ENCODE measurements at regions not wholly inside any gene's neighbourhood (a gene's known extent, or its start where the extent isn't known, plus 50 kb on each side); places are given as distances from the start of the nearest gene placed in this dataset.

GRCh38 chr4:131063878-131064277, 1967.9 kb downstream of the C4orf33 start:
- no peak overlapping the region for H3K27ac Mint-ChIP-seq
- no peak for DNase-seq
- no peaks in the 10 kb centered on the region for H3K4me1 Mint-ChIP-seq

DNA sequence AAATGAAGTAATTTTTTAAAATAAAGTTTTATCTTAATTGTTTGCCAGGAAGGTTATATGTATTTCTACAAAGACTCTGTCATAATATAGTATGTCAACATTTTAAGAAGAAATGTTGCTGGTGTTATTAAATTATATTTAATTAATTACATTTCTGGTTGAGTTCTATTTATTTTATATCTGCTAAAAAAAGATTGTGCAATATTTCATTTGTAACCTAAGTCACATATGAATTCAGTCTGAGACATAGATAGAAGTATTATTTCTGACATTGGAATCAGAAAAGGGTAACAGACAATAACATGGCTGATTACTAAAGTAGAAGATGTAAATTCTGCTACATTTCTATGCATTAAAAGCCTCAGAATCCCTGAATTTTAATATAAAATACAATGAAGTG, 1985.1 kb downstream of the C4orf33 start:
- Mint-ChIP-seq H3K4me1 (no peaks in the 10 kb centered on the region), H3K27me3 (ENCODE audit: low read depth in 3 of 3) (peaks cover 0 to 3% (median 2%) of the 10 kb centered on the region in 3 donors), H3K9me3 (peaks cover 0 to 9% (median 5%) of the 10 kb centered on the region in 6 donors)

More at GRCh38 chr4:131063878-131064277, 1967.9 kb downstream of the C4orf33 start:
- Mint-ChIP-seq H3K27me3 (ENCODE audit: low read depth in 3 of 3) (peaks cover 0 to 1% (median 0%) of the 10 kb centered on the region in 3 donors), H3K9me3 (peaks cover 9 to 48% (median 29%) of the 10 kb centered on the region in 6 donors), H3K4me3 (no peak overlapping the region), H3K36me3 (peaks cover 0 to 4% (median 0%) of the 10 kb centered on the region in 3 donors)

GRCh38 chr4:131084997-131085396, 1989.0 kb downstream of the C4orf33 start:
- Mint-ChIP-seq H3K27me3 (ENCODE audit: low read depth in 3 of 3) (peaks cover 0 to 2% (median 0%) of the 10 kb centered on the region in 3 donors), H3K4me1 (no peaks in the 10 kb centered on the region), H3K36me3 (no peaks in the 10 kb centered on the region), H3K4me3 (no peak overlapping the region), H3K9me3 (peaks cover 2 to 19% (median 8%) of the 10 kb centered on the region in 6 donors), H3K27ac (no peak overlapping the region)
- no peak for DNase-seq

More for the DNA sequence above, 1985.1 kb downstream of the C4orf33 start:
- Mint-ChIP-seq H3K36me3 (no peaks in the 10 kb centered on the region), H3K4me3 (no peak overlapping the region), H3K27ac (no peak overlapping the region)
- no peak for DNase-seq

DNA sequence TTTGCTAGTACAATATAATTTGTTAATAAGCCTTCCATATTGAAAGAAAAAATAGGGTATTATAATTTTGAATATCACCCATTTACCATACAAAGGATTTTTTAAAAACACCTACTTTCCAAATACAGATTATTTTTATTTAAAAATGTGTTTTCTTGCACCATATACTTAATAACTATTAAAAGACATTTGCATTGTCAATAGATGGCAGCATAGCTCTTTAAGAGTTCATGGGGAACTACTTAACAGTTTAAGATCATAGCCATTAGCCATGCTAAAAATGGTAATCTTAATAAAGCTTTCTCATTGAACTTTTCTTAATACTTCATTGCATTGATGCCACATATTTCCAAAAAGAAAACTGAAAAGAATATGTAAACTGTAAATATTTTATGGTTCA, 1995.9 kb downstream of the C4orf33 start:
- no peak overlapping the region for H3K27ac Mint-ChIP-seq
- DNase-seq: no peak
- H3K36me3 Mint-ChIP-seq: no peaks in the 10 kb centered on the region
- no peaks in the 10 kb centered on the region for H3K27me3 Mint-ChIP-seq (ENCODE audit: low read depth in 3 of 3)
- no peaks in the 10 kb centered on the region for H3K4me1 Mint-ChIP-seq
- H3K4me3 Mint-ChIP-seq: no peak overlapping the region
- H3K9me3 Mint-ChIP-seq: peaks cover 0 to 17% (median 8%) of the 10 kb centered on the region in 6 donors

GRCh38 chr4:131093303-131093702, 1997.4 kb downstream of the C4orf33 start:
- Mint-ChIP-seq H3K4me1 (no peaks in the 10 kb centered on the region), H3K4me3 (no peak overlapping the region), H3K9me3 (peaks cover 0 to 15% (median 7%) of the 10 kb centered on the region in 6 donors), H3K27me3 (ENCODE audit: low read depth in 3 of 3) (no peaks in the 10 kb centered on the region), H3K27ac (no peak overlapping the region), H3K36me3 (no peaks in the 10 kb centered on the region)
- no peak for DNase-seq

DNA sequence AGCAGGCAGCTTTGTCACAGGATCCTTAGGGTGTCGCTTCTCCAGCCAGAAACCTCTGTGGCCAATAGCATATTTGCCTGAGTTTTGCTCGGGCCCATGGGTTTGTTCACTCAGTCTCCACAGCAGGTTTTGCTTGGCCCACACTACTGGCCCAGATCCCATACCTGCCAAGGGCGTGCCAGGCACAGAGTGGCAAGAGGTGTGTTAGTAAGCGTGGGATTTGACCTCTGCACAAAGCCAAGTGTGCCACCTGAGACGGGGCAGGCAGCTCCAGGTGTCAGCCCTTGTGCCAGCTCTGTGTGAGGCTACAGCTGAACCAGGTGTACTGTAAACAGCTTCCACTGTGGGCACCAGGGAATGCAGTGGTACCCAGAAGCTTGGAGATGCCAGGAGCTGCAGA, 2003.0 kb downstream of the C4orf33 start:
- Mint-ChIP-seq H3K36me3 (peaks cover 0 to 3% (median 0%) of the 10 kb centered on the region in 3 donors), H3K27ac (no peak overlapping the region)

GRCh38 chr4:131113273-131113672, 2017.3 kb downstream of the C4orf33 start:
- Mint-ChIP-seq H3K27me3 (ENCODE audit: low read depth in 3 of 3) (peaks cover 0 to 1% (median 0%) of the 10 kb centered on the region in 3 donors), H3K4me1 (no peaks in the 10 kb centered on the region), H3K4me3 (no peak overlapping the region), H3K9me3 (peaks cover 0 to 25% (median 7%) of the 10 kb centered on the region in 6 donors), H3K36me3 (no peaks in the 10 kb centered on the region), H3K27ac (no peak overlapping the region)
- DNase-seq: no peak

More for the DNA sequence above, 2003.0 kb downstream of the C4orf33 start:
- no peak overlapping the region for H3K4me3 Mint-ChIP-seq
- H3K27me3 Mint-ChIP-seq (ENCODE audit: low read depth in 3 of 3): no peaks in the 10 kb centered on the region
- H3K9me3 Mint-ChIP-seq: peaks cover 4 to 26% (median 19%) of the 10 kb centered on the region in 6 donors
- no peak for DNase-seq
- no peaks in the 10 kb centered on the region for H3K4me1 Mint-ChIP-seq

DNA sequence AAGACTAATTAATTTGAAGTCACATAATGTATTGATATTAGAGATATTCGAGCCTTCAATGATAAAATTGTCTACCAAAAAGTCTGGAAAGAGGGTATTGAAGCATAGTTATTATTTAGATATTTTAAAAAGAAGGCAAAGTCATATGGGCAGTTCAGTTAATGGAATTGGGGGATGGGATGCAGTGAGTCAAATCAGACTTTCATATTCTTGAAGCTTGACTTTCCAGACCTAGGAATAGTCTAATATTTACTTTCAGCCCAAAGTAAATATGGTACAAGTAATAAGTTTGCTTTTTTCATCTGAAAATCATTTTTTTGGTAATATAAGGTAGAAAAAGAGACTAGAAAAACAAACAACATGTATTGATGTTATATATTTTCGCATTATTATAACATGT, 2017.8 kb downstream of the C4orf33 start:
- DNase-seq: no peak
- H3K27me3 Mint-ChIP-seq (ENCODE audit: low read depth in 3 of 3): peaks cover 0 to 1% (median 0%) of the 10 kb centered on the region in 3 donors
- H3K9me3 Mint-ChIP-seq: peaks cover 0 to 26% (median 7%) of the 10 kb centered on the region in 6 donors
- no peaks in the 10 kb centered on the region for H3K36me3 Mint-ChIP-seq
- no peaks in the 10 kb centered on the region for H3K4me1 Mint-ChIP-seq
- H3K27ac Mint-ChIP-seq: no peak overlapping the region
- no peak overlapping the region for H3K4me3 Mint-ChIP-seq

GRCh38 chr4:131119661-131120060, 2023.7 kb downstream of the C4orf33 start:
- peaks cover 0 to 18% (median 4%) of the 10 kb centered on the region in 6 donors for H3K9me3 Mint-ChIP-seq
- DNase-seq: no peak
- H3K27ac Mint-ChIP-seq: no peak overlapping the region
- peaks cover 0 to 1% (median 0%) of the 10 kb centered on the region in 3 donors for H3K27me3 Mint-ChIP-seq (ENCODE audit: low read depth in 3 of 3)
- no peaks in the 10 kb centered on the region for H3K36me3 Mint-ChIP-seq
- H3K4me3 Mint-ChIP-seq: no peak overlapping the region
- no peaks in the 10 kb centered on the region for H3K4me1 Mint-ChIP-seq

DNA sequence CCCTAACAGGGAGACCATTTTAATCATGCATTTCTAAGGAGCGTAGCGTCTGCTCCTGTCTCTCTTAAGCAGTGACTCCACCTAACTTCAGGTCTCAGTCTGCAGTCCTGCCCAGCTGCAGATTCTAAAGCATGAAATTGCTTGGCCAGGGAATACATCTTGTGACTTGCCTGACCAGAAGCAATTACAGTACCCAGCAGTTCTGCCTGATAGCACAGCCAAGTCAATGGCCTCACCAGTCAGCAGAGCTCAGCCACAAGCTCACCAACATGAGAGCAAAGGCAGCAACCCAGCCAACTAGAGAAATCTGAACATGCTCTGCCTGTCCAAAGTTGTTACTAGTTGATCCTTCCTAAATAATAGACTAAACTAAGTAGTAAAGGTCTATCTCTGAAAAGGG, 2011.9 kb upstream of the PCDH10 start:
- Mint-ChIP-seq H3K36me3 (peaks cover 0 to 6% (median 0%) of the 10 kb centered on the region in 3 donors), H3K4me3 (no peak overlapping the region), H3K27ac (no peak overlapping the region), H3K4me1 (no peaks in the 10 kb centered on the region), H3K27me3 (ENCODE audit: low read depth in 3 of 3) (no peaks in the 10 kb centered on the region), H3K9me3 (peaks cover 12 to 33% (median 24%) of the 10 kb centered on the region in 6 donors)
- DNase-seq: no peak

GRCh38 chr4:131159261-131159660, 1989.8 kb upstream of the PCDH10 start:
- H3K4me3 Mint-ChIP-seq: no peak overlapping the region
- no peak overlapping the region for H3K27ac Mint-ChIP-seq
- no peaks in the 10 kb centered on the region for H3K27me3 Mint-ChIP-seq (ENCODE audit: low read depth in 3 of 3)
- H3K36me3 Mint-ChIP-seq: no peaks in the 10 kb centered on the region
- no peaks in the 10 kb centered on the region for H3K4me1 Mint-ChIP-seq
- H3K9me3 Mint-ChIP-seq: peaks cover 2 to 33% (median 12%) of the 10 kb centered on the region in 6 donors
- no peak for DNase-seq

- H3K27ac Mint-ChIP-seq: no peak overlapping the region
- no peak overlapping the region for H3K4me3 Mint-ChIP-seq
- H3K27me3 Mint-ChIP-seq (ENCODE audit: low read depth in 3 of 3): no peaks in the 10 kb centered on the region
Measured at GRCh38 chr4:131192318-131192717, 1956.8 kb upstream of the PCDH10 start.

GRCh38 chr4:131207589-131207988, 1941.5 kb upstream of the PCDH10 start:
- H3K36me3 Mint-ChIP-seq: no peaks in the 10 kb centered on the region
- DNase-seq: no peak
- H3K4me1 Mint-ChIP-seq: no peaks in the 10 kb centered on the region
- H3K4me3 Mint-ChIP-seq: no peak overlapping the region
- no peak overlapping the region for H3K27ac Mint-ChIP-seq
- H3K9me3 Mint-ChIP-seq: peaks cover 0 to 33% (median 8%) of the 10 kb centered on the region in 6 donors
- H3K27me3 Mint-ChIP-seq (ENCODE audit: low read depth in 3 of 3): peaks cover 0 to 1% (median 0%) of the 10 kb centered on the region in 3 donors

More at GRCh38 chr4:131192318-131192717, 1956.8 kb upstream of the PCDH10 start:
- H3K4me1 Mint-ChIP-seq: no peaks in the 10 kb centered on the region
- H3K36me3 Mint-ChIP-seq: peaks cover 0 to 7% (median 0%) of the 10 kb centered on the region in 3 donors
- peaks cover 11 to 35% (median 21%) of the 10 kb centered on the region in 6 donors for H3K9me3 Mint-ChIP-seq
- no peak for DNase-seq

DNA sequence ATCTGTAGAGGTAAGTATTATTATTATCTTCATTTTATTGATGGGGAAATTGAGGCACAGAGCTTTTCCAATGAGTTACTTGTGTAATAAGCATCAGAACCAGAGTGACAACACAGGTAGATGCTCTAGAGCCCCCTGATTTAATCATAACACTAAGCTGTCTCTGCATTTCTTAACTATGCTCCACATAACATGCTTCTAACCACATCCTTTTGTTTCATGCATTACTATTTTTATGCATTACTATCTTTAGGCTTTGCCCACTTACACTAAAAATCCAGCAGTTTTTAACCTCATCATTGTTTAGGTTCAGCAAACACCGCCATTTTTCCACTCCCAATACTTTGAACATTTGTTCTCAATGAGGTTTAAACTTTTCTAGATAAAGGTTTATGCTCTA, 1900.8 kb upstream of the PCDH10 start:
- H3K4me1 Mint-ChIP-seq: no peaks in the 10 kb centered on the region
- no peak overlapping the region for H3K27ac Mint-ChIP-seq
- peaks cover 0 to 33% (median 15%) of the 10 kb centered on the region in 6 donors for H3K9me3 Mint-ChIP-seq
- no peak overlapping the region for H3K4me3 Mint-ChIP-seq
- no peak for DNase-seq
- no peaks in the 10 kb centered on the region for H3K36me3 Mint-ChIP-seq
- H3K27me3 Mint-ChIP-seq (ENCODE audit: low read depth in 3 of 3): no peaks in the 10 kb centered on the region

GRCh38 chr4:131251321-131251720, 1897.8 kb upstream of the PCDH10 start:
- Mint-ChIP-seq H3K27me3 (ENCODE audit: low read depth in 3 of 3) (no peaks in the 10 kb centered on the region), H3K9me3 (peaks cover 0 to 28% (median 14%) of the 10 kb centered on the region in 6 donors), H3K4me1 (no peaks in the 10 kb centered on the region), H3K27ac (no peak overlapping the region), H3K36me3 (no peaks in the 10 kb centered on the region), H3K4me3 (no peak overlapping the region)
- no peak for DNase-seq
